ENCODE measurements at regions not wholly inside any gene's neighbourhood (a gene's known extent, or its start where the extent isn't known, plus 50 kb on each side); places are given as distances from the start of the nearest gene placed in this dataset.
A peak's percentile ranks its signal among the peaks of the same experiment; 100 is the strongest.

DNA sequence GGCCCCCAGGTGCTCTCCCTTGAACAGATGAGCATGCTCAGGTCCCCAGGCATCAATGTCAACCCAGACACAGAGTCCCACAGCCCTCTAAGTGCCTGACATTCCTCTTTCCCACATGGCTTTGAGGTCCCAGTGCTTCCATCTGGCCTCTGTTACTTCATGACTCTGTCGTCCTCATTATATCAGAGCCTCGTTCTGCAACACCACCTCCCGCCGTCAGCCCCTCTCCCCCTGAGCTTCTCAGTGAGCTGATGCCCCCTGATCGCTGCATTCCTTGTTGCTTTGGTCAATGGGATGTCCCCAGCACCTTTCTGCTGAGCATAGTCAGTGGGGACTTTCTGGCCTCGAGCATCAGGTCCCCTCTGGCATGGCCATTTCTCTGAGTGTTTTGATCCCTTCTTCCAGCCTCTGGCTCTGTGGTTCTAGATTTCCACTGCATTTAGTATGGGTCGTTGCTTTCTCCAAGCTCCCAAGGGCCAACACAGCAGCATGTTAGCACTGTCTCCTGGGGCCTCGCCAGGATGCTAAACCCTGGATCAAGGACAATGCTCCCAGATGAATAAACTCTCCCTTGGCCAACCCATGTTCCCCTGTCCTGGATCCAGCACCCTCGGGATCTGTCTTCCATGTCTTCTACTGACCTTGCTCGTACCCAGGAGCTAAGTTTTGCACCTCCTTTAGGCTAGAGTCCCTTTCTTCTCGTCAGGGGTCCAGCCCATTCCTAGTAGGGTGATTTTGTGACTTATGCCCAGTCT, 143.2 kb upstream of the TWIST2 start:
- Histone ChIP-seq H3K27ac (no peak overlapping the region), H3K36me3 (no peaks in the 10 kb centered on the region), H3K4me1 (ENCODE audit: insufficient read depth) (no peaks in the 10 kb centered on the region), H3K4me3 (no peak overlapping the region), H3K27me3 (no peaks in the 10 kb centered on the region), H3K9me3 (no peaks in the 10 kb centered on the region)
- intact Hi-C loops (cut with DNase I), result loop anchor here in 1 of 4 donors (10.0 kb wide), 1 partner anchor 110 kb away; no protein-coding TSS in a partner anchor
- 78 to 90% (median 78%) methylated on average over 11 of the region's 11 CpGs for WGBS, 3 donors
- no peak for TF ChIP-seq EP300 (IDR thresholded peaks at IDR 0.05)
- peak in 1 of 5 donors; percentile 2 for DNase-seq

DNA sequence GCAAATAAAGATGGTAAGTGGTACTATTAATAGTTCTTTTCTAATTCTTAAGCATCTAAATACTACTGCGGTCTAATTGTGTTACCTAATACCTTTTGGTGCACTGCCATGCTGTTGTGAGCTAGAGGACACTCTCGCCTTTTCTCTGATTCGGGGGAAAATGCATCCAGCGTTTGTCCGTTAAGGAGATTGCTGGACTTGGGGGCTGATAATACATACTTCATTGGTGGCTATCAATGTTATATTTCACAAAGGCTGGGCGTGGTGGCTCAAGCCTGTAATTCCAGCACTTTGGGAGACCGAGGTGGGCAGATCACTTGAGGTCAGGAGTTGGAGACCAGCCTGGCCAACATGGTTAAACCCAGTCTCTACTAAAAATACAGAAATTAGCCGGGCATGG, 141.7 kb upstream of the TWIST2 start:
- no peak overlapping the region for H3K27ac ChIP-seq
- intact Hi-C loops (cut with DNase I), result loop anchor here in 1 of 4 donors (10.0 kb wide), 1 partner anchor 111 kb away; no protein-coding TSS in a partner anchor
- H3K36me3 ChIP-seq, result no peaks in the 10 kb centered on the region
- TF ChIP-seq, protein P1, sequence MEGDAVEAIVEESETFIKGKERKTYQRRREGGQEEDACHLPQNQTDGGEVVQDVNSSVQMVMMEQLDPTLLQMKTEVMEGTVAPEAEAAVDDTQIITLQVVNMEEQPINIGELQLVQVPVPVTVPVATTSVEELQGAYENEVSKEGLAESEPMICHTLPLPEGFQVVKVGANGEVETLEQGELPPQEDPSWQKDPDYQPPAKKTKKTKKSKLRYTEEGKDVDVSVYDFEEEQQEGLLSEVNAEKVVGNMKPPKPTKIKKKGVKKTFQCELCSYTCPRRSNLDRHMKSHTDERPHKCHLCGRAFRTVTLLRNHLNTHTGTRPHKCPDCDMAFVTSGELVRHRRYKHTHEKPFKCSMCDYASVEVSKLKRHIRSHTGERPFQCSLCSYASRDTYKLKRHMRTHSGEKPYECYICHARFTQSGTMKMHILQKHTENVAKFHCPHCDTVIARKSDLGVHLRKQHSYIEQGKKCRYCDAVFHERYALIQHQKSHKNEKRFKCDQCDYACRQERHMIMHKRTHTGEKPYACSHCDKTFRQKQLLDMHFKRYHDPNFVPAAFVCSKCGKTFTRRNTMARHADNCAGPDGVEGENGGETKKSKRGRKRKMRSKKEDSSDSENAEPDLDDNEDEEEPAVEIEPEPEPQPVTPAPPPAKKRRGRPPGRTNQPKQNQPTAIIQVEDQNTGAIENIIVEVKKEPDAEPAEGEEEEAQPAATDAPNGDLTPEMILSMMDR (IDR thresholded peaks at IDR 0.05), result no peak
- no peaks in the 10 kb centered on the region for H3K9me3 ChIP-seq
- peak in 1 of 5 donors; percentile 3 for DNase-seq
- no peaks in the 10 kb centered on the region for H3K27me3 ChIP-seq
- no peaks in the 10 kb centered on the region for H3K4me1 ChIP-seq (ENCODE audit: insufficient read depth)
- WGBS, 3 donors, result 96 to 97% (median 96%) methylated on average over 8 of the region's 8 CpGs
- H3K4me3 ChIP-seq, result no peak overlapping the region

DNA sequence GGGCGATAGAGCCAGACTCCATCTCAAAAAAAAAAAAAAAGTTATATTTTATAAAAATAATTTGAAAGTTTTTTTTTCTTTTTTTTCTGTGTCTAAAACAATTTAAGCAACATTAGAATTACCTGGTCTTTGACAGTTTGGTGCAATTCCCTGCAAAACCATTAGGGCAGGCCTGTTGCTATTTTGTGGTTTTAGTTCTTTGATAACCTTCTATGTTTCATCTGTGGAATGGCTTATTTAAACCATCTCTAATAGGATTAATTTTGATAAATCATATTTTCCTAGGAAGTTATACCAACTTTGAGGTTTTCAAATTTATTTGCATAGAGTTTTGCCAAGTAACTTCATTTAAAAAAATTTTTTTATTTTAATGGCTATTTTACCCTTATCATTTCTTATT, 141.2 kb upstream of the TWIST2 start:
- Histone ChIP-seq H3K27me3 (no peaks in the 10 kb centered on the region), H3K4me3 (no peak overlapping the region), H3K36me3 (no peaks in the 10 kb centered on the region), H3K9me3 (no peaks in the 10 kb centered on the region), H3K4me1 (ENCODE audit: insufficient read depth) (no peaks in the 10 kb centered on the region), H3K27ac (no peak overlapping the region)
- no peak for TF ChIP-seq POLR2A (IDR thresholded peaks at IDR 0.05)
- TF ChIP-seq, protein P1 (IDR thresholded peaks at IDR 0.05), result no peak
- TF ChIP-seq EP300 (IDR thresholded peaks at IDR 0.05), result no peak
- no peak for DNase-seq
- intact Hi-C loops (cut with DNase I), result loop anchor here in 1 of 4 donors (10.0 kb wide), 1 partner anchor 112 kb away; no protein-coding TSS in a partner anchor
- 86 to 94% (median 88%) methylated on average over 1 of the region's 1 CpG for WGBS, 3 donors

DNA sequence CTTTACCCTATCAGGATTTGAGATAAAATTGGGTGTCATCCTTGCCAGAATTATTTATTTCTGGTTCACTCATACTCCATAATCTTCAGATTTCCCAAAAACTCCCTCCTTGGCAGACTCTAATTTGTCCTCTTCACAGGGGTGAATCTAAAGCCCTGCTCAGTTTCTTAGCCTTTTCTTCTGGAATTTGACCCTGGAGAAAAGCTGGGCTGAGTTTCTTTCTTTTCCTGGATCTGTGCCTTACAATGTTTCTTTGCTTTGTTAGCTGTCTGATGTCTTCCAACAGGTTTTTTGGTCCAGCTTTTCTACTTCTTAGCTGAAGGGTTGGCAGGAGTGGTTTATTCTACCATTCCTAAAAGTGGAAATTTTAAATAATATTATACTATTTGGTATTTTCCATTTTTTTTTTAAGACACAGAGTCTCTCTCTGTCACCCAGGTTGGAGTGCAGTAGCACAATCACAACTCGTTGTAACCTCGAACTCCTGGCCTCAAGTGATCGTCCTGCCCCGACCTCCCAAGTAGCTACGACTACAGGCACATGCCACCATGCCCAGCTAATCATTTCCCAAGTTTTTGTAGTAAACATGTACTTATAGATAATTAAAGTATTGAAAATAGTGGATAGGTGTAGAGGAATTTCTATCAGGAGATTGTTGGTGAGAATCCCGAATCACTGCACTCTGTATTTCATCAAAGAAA, 138.4 kb upstream of the TWIST2 start:
- intact Hi-C loops (cut with DNase I), result loop anchor here in 1 of 4 donors (10.0 kb wide), 1 partner anchor 115 kb away; no protein-coding TSS in a partner anchor
- Histone ChIP-seq H3K4me1 (ENCODE audit: insufficient read depth) (peaks cover 1% of the 10 kb centered on the region), H3K27ac (no peak overlapping the region), H3K36me3 (no peaks in the 10 kb centered on the region), H3K27me3 (no peaks in the 10 kb centered on the region), H3K4me3 (no peak overlapping the region), H3K9me3 (no peaks in the 10 kb centered on the region)
- TF ChIP-seq, protein P1 (IDR thresholded peaks at IDR 0.05), result no peak
- TF ChIP-seq POLR2A (IDR thresholded peaks at IDR 0.05), result no peak
- no peak for TF ChIP-seq EP300 (IDR thresholded peaks at IDR 0.05)
- DNase-seq, result no peak
- WGBS, 3 donors, result 49 to 54% (median 51%) methylated on average over 6 of the region's 6 CpGs

All from ovary (tissue), 7 donors.